Limb (tissue), 2 donors: ENCODE measurements at regions not wholly inside any gene's neighbourhood (a gene's known extent, or its start where the extent isn't known, plus 50 kb on each side); places are given as distances from the start of the nearest gene placed in this dataset.
A peak's percentile ranks its signal among the peaks of the same experiment; 100 is the strongest.

Source experiments
- DNase-seq, 2 donors: peaks; one replicate each; pipeline ENCODE4 v3.0.0-alpha.2; 2016; ENCODE audit errors: extremely low spot score in 2 of 2

- peak in 1 of 2 donors; percentile 28 for DNase-seq
Observed at GRCh38 chr7:46218461-46219200, 297.6 kb upstream of the IGFBP3 start.

- DNase-seq, result no peak
Observed at GRCh38 chr7:46215987-46216567, 295.0 kb upstream of the IGFBP3 start.

- DNase-seq, result no peak
Observed at GRCh38 chr7:46214526-46214925, 293.5 kb upstream of the IGFBP3 start.

GRCh38 chr7:46213154-46213537 lies 292.1 kb upstream of the IGFBP3 start:
- no peak for DNase-seq

GRCh38 chr7:46212425-46213153 lies 291.5 kb upstream of the IGFBP3 start:
- DNase-seq, result no peak

GRCh38 chr7:46210467-46210866 lies 289.4 kb upstream of the IGFBP3 start:
- DNase-seq, result no peak

- DNase-seq, result no peak
Observed at GRCh38 chr7:46209611-46210388, 288.7 kb upstream of the IGFBP3 start.

- no peak for DNase-seq
Observed at GRCh38 chr7:46208635-46209525, 287.8 kb upstream of the IGFBP3 start.

GRCh38 chr7:46207931-46208634 lies 287.0 kb upstream of the IGFBP3 start:
- DNase-seq, result no peak

GRCh38 chr7:46206476-46207060 lies 285.5 kb upstream of the IGFBP3 start:
- no peak for DNase-seq

- no peak for DNase-seq
Observed at GRCh38 chr7:46205478-46205877, 284.4 kb upstream of the IGFBP3 start.

GRCh38 chr7:46203926-46204325 lies 282.9 kb upstream of the IGFBP3 start:
- no peak for DNase-seq

- DNase-seq, result no peak
Observed at GRCh38 chr7:46202379-46202778, 281.3 kb upstream of the IGFBP3 start.

GRCh38 chr7:46201961-46202360 lies 280.9 kb upstream of the IGFBP3 start:
- no peak for DNase-seq

GRCh38 chr7:46198701-46199100 lies 277.6 kb upstream of the IGFBP3 start:
- no peak for DNase-seq

- peak in 1 of 2 donors; percentile 27 for DNase-seq
Observed at GRCh38 chr7:46197785-46198540, 276.9 kb upstream of the IGFBP3 start.

- no peak for DNase-seq
Observed at GRCh38 chr7:46195934-46196333, 274.9 kb upstream of the IGFBP3 start.

GRCh38 chr7:46192271-46192670 lies 271.2 kb upstream of the IGFBP3 start:
- no peak for DNase-seq

- no peak for DNase-seq
Observed at GRCh38 chr7:46191776-46192175, 270.7 kb upstream of the IGFBP3 start.
